H1 (cell line): ENCODE measurements at regions not wholly inside any gene's neighbourhood (a gene's known extent, or its start where the extent isn't known, plus 50 kb on each side); places are given as distances from the start of the nearest gene placed in this dataset.

Experiments used
- CTCF ChIA-PET: fragments of 300-600 bp; sonication (Branson Sonifier 250); formaldehyde crosslinking; loops from one replicate; lab custom pipeline; 2021; ENCODE audit not compliant: partially characterized antibody; lab: Charles Lee
- POLR2A ChIA-PET: fragments of 300-600 bp; sonication (Branson Sonifier 250); formaldehyde crosslinking; loops from one replicate; lab custom pipeline; 2021; ENCODE audit warnings: inconsistent platforms; ENCODE audit not compliant: partially characterized antibody; lab: Charles Lee
- DNase-seq, 2 experiments: peaks; one replicate each; pipeline versions ENCODE4 v3.0.0 to v3.0.0-alpha.2; 2010 to 2022; ENCODE audit warnings: low spot score in 2 of 2, low read depth in 1 of 2, mixed read lengths in 1 of 2
- FAIRE-seq: peaks from 2 replicates; lab custom pipeline; 2011; peaks lifted over from hg19 to GRCh38; lab: Jason Lieb, UNC
- H2AFZ ChIP-seq: 2 replicates; pipeline ENCODE4 v1.8.1; 2012; ENCODE audit warnings: low read length, inconsistent platforms
- H2AK5ac ChIP-seq: 2 replicates; pipeline ENCODE4 v1.6.1; 2013; ENCODE audit warnings: low read depth, low read length
- H2BK120ac ChIP-seq: replicated peaks from 2 replicates; pipeline ENCODE3; 2013; ENCODE audit warnings: low read depth, low read length, inconsistent platforms
- H2BK12ac ChIP-seq: 2 replicates; pipeline ENCODE4 v1.6.1; 2013; ENCODE audit warnings: low read depth, low read length
- H2BK15ac ChIP-seq: 2 replicates; pipeline ENCODE4 v1.6.1; 2013; ENCODE audit warnings: low read length
- H2BK20ac ChIP-seq: 2 replicates; pipeline ENCODE4 v1.6.1; 2013; ENCODE audit warnings: low read length
- H2BK5ac ChIP-seq: 2 replicates; pipeline ENCODE4 v1.6.1; 2013; ENCODE audit warnings: low read depth, low read length
- H3K14ac ChIP-seq: 2 replicates; pipeline ENCODE4 v1.6.1; 2013; ENCODE audit warnings: inconsistent platforms; ENCODE audit not compliant: insufficient read length
- H3K18ac ChIP-seq: 2 replicates; pipeline ENCODE4 v1.6.1; 2013; ENCODE audit warnings: low read length; ENCODE audit errors: extremely low read depth
- H3K23ac ChIP-seq: 2 replicates; pipeline ENCODE4 v1.6.1; 2013; ENCODE audit warnings: inconsistent platforms; ENCODE audit not compliant: insufficient read length
- H3K23me2 ChIP-seq: 2 replicates; pipeline ENCODE4 v1.6.1; 2013; ENCODE audit warnings: low read depth, low read length
- H3K27ac ChIP-seq: 2 replicates; pipeline ENCODE4 v1.6.1; 2011; ENCODE audit warnings: low read depth, low read length, inconsistent platforms
- H3K27me3 ChIP-seq, 4 experiments: replicated peaks in 1 of 4; 1 replicate in 1 of 4; 2 replicates in 3 of 4; pipeline versions ENCODE4 v1.6.1 to v1.8.1; 2011 to 2013; ENCODE audit warnings: low read length in 3 of 4, mild to moderate bottlenecking in 3 of 4, inconsistent platforms in 2 of 4, mixed read lengths in 2 of 4, moderate library complexity in 1 of 4; ENCODE audit not compliant: control insufficient read depth in 3 of 4, insufficient read depth in 3 of 4; ENCODE audit errors: extremely low read depth in 1 of 4
- H3K36me3 ChIP-seq, 4 experiments: 2 replicates each; pipeline versions ENCODE4 v1.6.1 to v1.8.1; 2011 to 2013; ENCODE audit warnings: mild to moderate bottlenecking in 4 of 4, low read length in 3 of 4, moderate library complexity in 2 of 4, control low read depth in 1 of 4, inconsistent platforms in 1 of 4; ENCODE audit not compliant: insufficient read depth in 4 of 4, control insufficient read depth in 2 of 4
- H3K4ac ChIP-seq: replicated peaks from 2 replicates; pipeline ENCODE3; 2013; ENCODE audit warnings: low read length, low read depth, mixed read lengths, inconsistent platforms; ENCODE audit not compliant: insufficient read length
- H3K4me1 ChIP-seq, 4 experiments: replicated peaks in 1 of 4; 1 replicate in 1 of 4; 2 replicates in 3 of 4; pipeline versions ENCODE4 v1.6.1 to v1.8.1; 2011 to 2013; ENCODE audit warnings: low read length in 3 of 4, inconsistent platforms in 2 of 4, mixed read lengths in 1 of 4; ENCODE audit not compliant: insufficient read depth in 4 of 4, control insufficient read depth in 3 of 4
- H3K4me2 ChIP-seq, 2 experiments: 2 replicates each; pipeline versions ENCODE4 v1.6.1 to v1.8.1; 2011 to 2013; ENCODE audit warnings: low read depth in 2 of 2, low read length in 2 of 2, control low read depth in 1 of 2, inconsistent platforms in 1 of 2, mild to moderate bottlenecking in 1 of 2; ENCODE audit not compliant: insufficient read depth in 1 of 2
- H3K4me3 ChIP-seq, 4 experiments: fragments of 200-600, 300-600 bp in 1 of 4; sonication (generic), shearing (Covaris generic), sonication (Bioruptor Twin) in 1 of 4; 2 replicates each; pipeline versions ENCODE4 v1.5.1 to v1.8.1; 2011 to 2016; ENCODE audit warnings: low read length in 4 of 4, low read depth in 3 of 4, control low read depth in 2 of 4, inconsistent platforms in 2 of 4, mild to moderate bottlenecking in 2 of 4, mixed read lengths in 1 of 4, moderate library complexity in 1 of 4; ENCODE audit not compliant: insufficient read depth in 2 of 4; ENCODE audit errors: extremely low read depth in 1 of 4
- H3K56ac ChIP-seq: replicated peaks from 2 replicates; pipeline ENCODE3; 2013; ENCODE audit warnings: low read depth, mild to moderate bottlenecking, mixed read lengths, low read length, inconsistent platforms; ENCODE audit not compliant: insufficient read length
- H3K79me1 ChIP-seq: 2 replicates; pipeline ENCODE4 v1.6.1; 2013; ENCODE audit warnings: low read depth, low read length, control low read depth
- H3K79me2 ChIP-seq, 2 experiments: 2 replicates each; pipeline versions ENCODE4 v1.6.1 to v1.8.1; 2012 to 2013; ENCODE audit warnings: low read length in 2 of 2, mild to moderate bottlenecking in 2 of 2, inconsistent platforms in 1 of 2; ENCODE audit not compliant: insufficient read depth in 2 of 2, control insufficient read depth in 1 of 2
- H3K9ac ChIP-seq, 4 experiments: replicated peaks in 1 of 4; 1 replicate in 1 of 4; 2 replicates in 3 of 4; pipeline versions ENCODE4 v1.6.1 to v1.8.1; 2011 to 2013; ENCODE audit warnings: low read depth in 3 of 4, low read length in 3 of 4, control low read depth in 2 of 4, mild to moderate bottlenecking in 2 of 4, moderate library complexity in 2 of 4, inconsistent platforms in 1 of 4; ENCODE audit errors: extremely low read depth in 1 of 4
- H3K9me3 ChIP-seq, 2 experiments: 2 replicates each; pipeline versions ENCODE4 v1.6.1 to v1.8.1; 2012 to 2013; ENCODE audit warnings: mild to moderate bottlenecking in 2 of 2, moderate library complexity in 2 of 2, control low read depth in 1 of 2, inconsistent platforms in 1 of 2, low read depth in 1 of 2, low read length in 1 of 2, mixed read lengths in 1 of 2; ENCODE audit not compliant: insufficient read depth in 2 of 2
- H4K20me1 ChIP-seq, 2 experiments: replicated peaks in 1 of 2; 2 replicates each; pipeline versions ENCODE3 to v1.8.1; 2011 to 2013; ENCODE audit warnings: inconsistent platforms in 2 of 2, low read length in 2 of 2, mild to moderate bottlenecking in 1 of 2; ENCODE audit not compliant: insufficient read depth in 2 of 2, control insufficient read depth in 1 of 2
- H4K5ac ChIP-seq: 2 replicates; pipeline ENCODE4 v1.6.1; 2013; ENCODE audit warnings: low read length, low read depth, mixed read lengths, inconsistent platforms; ENCODE audit not compliant: insufficient read length
- H4K8ac ChIP-seq: 2 replicates; pipeline ENCODE4 v1.8.0; 2013; ENCODE audit warnings: mild to moderate bottlenecking, moderate library complexity, low read length, inconsistent platforms; ENCODE audit not compliant: insufficient read depth; ENCODE audit errors: extremely low read depth
- H4K91ac ChIP-seq: replicated peaks from 2 replicates; pipeline ENCODE3; 2013; ENCODE audit warnings: low read length, mixed read lengths, inconsistent platforms; ENCODE audit not compliant: insufficient read length
- E2F6 ChIP-seq: IDR thresholded peaks from 2 replicates; pipeline ENCODE4 v1.6.1; 2012; ENCODE audit warnings: inconsistent platforms
- EP300 ChIP-seq, 2 experiments: IDR thresholded peaks; 1 replicate in 1 of 2; 2 replicates in 1 of 2; pipeline ENCODE4 v1.6.1; 2011 to 2012; ENCODE audit warnings: low read depth in 2 of 2, low read length in 2 of 2, mild to moderate bottlenecking in 2 of 2, borderline replicate concordance in 1 of 2, inconsistent platforms in 1 of 2, moderate library complexity in 1 of 2
- NRF1 ChIP-seq: IDR thresholded peaks from 2 replicates; pipeline ENCODE4 v1.6.1; 2011; ENCODE audit warnings: mild to moderate bottlenecking, low read depth, low read length, improper control_type of control experiment
- RFX5 ChIP-seq: IDR thresholded peaks from 2 replicates; pipeline ENCODE4 v1.6.1; 2011; ENCODE audit warnings: low read depth, low read length, improper control_type of control experiment, borderline replicate concordance
- YY1 ChIP-seq: IDR thresholded peaks from 2 replicates; pipeline ENCODE4 v1.6.1; 2011; ENCODE audit warnings: low read depth, mild to moderate bottlenecking, low read length
- WGBS, 2 experiments: shearing (Covaris generic) in 1 of 2; methylation state at CpG; one replicate each; pipeline versions ENCODE4 v1.1.6 to v1.1.7; 2013 to 2015; ENCODE audit warnings: low lambda C conversion rate in 2 of 2, mixed read lengths in 2 of 2, inconsistent platforms in 1 of 2, low coverage in 1 of 2, missing lambda C conversion rate in 1 of 2; ENCODE audit not compliant: insufficient replicate concordance in 2 of 2, insufficient coverage in 1 of 2, insufficient read length in 1 of 2; ENCODE audit errors: extremely low coverage in 1 of 2, missing lambda C conversion rate in 1 of 2; 5-methylcytosine and 5-hydroxymethylcytosine counted together
- TF ChIP-seq, protein P1 (sequence below): IDR thresholded peaks from 2 replicates; pipeline ENCODE4 v1.6.1; 2012; ENCODE audit warnings: low read length, inconsistent platforms

GRCh38 chr1:88070956-88071355 is 613.1 kb upstream of the PKN2 start:
- no peaks in the 10 kb centered on the region for H4K20me1 ChIP-seq
- no peaks in the 10 kb centered on the region for H3K4me1 ChIP-seq
- H4K8ac ChIP-seq, result no peak overlapping the region
- no peak overlapping the region for H3K4me3 ChIP-seq
- H3K23ac ChIP-seq, result no peak overlapping the region
- H4K91ac ChIP-seq, result no peak overlapping the region
- no peak overlapping the region for H2BK12ac ChIP-seq
- H2AK5ac ChIP-seq, result no peak overlapping the region
- WGBS, 2 experiments, result 85% methylated on average over 1 of the region's 1 CpG; no CpG with 5 or more reads in 1 of the 2 experiments
- H3K36me3 ChIP-seq, result no peaks in the 10 kb centered on the region
- H2AFZ ChIP-seq, result no peak overlapping the region
- H3K27me3 ChIP-seq, result no peaks in the 10 kb centered on the region
- H2BK5ac ChIP-seq, result no peak overlapping the region
- no peak overlapping the region for H3K9ac ChIP-seq
- no peak overlapping the region for H3K27ac ChIP-seq
- H3K56ac ChIP-seq, result no peak overlapping the region
- FAIRE-seq (no peak), DNase-seq (no peak)
- H2BK20ac ChIP-seq, result no peak overlapping the region
- no peak overlapping the region for H2BK120ac ChIP-seq
- TF ChIP-seq RFX5, result no peak
- TF ChIP-seq, protein P1, sequence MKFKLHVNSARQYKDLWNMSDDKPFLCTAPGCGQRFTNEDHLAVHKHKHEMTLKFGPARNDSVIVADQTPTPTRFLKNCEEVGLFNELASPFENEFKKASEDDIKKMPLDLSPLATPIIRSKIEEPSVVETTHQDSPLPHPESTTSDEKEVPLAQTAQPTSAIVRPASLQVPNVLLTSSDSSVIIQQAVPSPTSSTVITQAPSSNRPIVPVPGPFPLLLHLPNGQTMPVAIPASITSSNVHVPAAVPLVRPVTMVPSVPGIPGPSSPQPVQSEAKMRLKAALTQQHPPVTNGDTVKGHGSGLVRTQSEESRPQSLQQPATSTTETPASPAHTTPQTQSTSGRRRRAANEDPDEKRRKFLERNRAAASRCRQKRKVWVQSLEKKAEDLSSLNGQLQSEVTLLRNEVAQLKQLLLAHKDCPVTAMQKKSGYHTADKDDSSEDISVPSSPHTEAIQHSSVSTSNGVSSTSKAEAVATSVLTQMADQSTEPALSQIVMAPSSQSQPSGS, result no peak
- TF ChIP-seq YY1, result no peak
- TF ChIP-seq E2F6, result no peak
- TF ChIP-seq NRF1, result no peak
- no peak for TF ChIP-seq EP300 (IDR thresholded peaks at IDR 0.05; ENCODE audit: borderline replicate concordance in 1 of 2, low read depth in 2 of 2, low read length in 2 of 2)
- no peak overlapping the region for H3K14ac ChIP-seq
- no peak overlapping the region for H3K4me2 ChIP-seq
- CTCF ChIA-PET, result interaction anchor here (1.4 to 3.0 kb wide), 3 partner anchors 8 to 15 kb away, joined by 3 to 13 read pairs (median 12); no protein-coding TSS in a partner anchor
- no peak overlapping the region for H3K18ac ChIP-seq
- H3K4ac ChIP-seq, result no peak overlapping the region
- H2BK15ac ChIP-seq, result no peak overlapping the region
- no peak overlapping the region for H4K5ac ChIP-seq
- no peaks in the 10 kb centered on the region for H3K79me1 ChIP-seq
- no peaks in the 10 kb centered on the region for H3K9me3 ChIP-seq
- no peaks in the 10 kb centered on the region for H3K23me2 ChIP-seq
- POLR2A ChIA-PET, result no interaction called here
- no peaks in the 10 kb centered on the region for H3K79me2 ChIP-seq
